H1 (cell line): ENCODE measurements at regions not wholly inside any gene's neighbourhood (a gene's known extent, or its start where the extent isn't known, plus 50 kb on each side); places are given as distances from the start of the nearest gene placed in this dataset.

Experiments used
- CHD2 ChIP-seq: IDR thresholded peaks from 2 replicates; pipeline ENCODE4 v1.6.1; 2012; ENCODE audit warnings: low read length, improper control_type of control experiment
- NRF1 ChIP-seq: IDR thresholded peaks from 2 replicates; pipeline ENCODE4 v1.6.1; 2011; ENCODE audit warnings: mild to moderate bottlenecking, low read depth, low read length, improper control_type of control experiment
- POLR2A ChIP-seq, 2 experiments: IDR thresholded peaks; 1 replicate in 1 of 2; 2 replicates in 1 of 2; pipeline ENCODE4 v1.6.1; 2011; ENCODE audit warnings: low read depth in 2 of 2, low read length in 2 of 2, mild to moderate bottlenecking in 2 of 2; ENCODE audit errors: control extremely low read depth in 1 of 2
- POLR2AphosphoS5 ChIP-seq: IDR thresholded peaks from 2 replicates; pipeline ENCODE4 v1.6.1; 2011; ENCODE audit warnings: low read depth, low read length
- TF ChIP-seq, protein P1 (sequence below), 3 experiments: IDR thresholded peaks; 1 replicate in 2 of 3; 2 replicates in 1 of 3; pipeline versions ENCODE4 v1.5.1 to v1.6.1; 2011; ENCODE audit warnings: low read length in 3 of 3, mild to moderate bottlenecking in 3 of 3, inconsistent platforms in 2 of 3, low read depth in 1 of 3, moderate library complexity in 1 of 3; ENCODE audit not compliant: insufficient read depth in 1 of 3; ENCODE audit errors: control extremely low read depth in 1 of 3

GRCh38 chr4:134754301-134755019 lies 552.9 kb upstream of the PABPC4L start:
- no peak for TF ChIP-seq POLR2AphosphoS5
- no peak for TF ChIP-seq POLR2A (IDR thresholded peaks at IDR 0.05; ENCODE audit: control extremely low read depth in 1 of 2, low read depth in 2 of 2, low read length in 2 of 2)
- no peak for TF ChIP-seq NRF1
- TF ChIP-seq, protein P1, sequence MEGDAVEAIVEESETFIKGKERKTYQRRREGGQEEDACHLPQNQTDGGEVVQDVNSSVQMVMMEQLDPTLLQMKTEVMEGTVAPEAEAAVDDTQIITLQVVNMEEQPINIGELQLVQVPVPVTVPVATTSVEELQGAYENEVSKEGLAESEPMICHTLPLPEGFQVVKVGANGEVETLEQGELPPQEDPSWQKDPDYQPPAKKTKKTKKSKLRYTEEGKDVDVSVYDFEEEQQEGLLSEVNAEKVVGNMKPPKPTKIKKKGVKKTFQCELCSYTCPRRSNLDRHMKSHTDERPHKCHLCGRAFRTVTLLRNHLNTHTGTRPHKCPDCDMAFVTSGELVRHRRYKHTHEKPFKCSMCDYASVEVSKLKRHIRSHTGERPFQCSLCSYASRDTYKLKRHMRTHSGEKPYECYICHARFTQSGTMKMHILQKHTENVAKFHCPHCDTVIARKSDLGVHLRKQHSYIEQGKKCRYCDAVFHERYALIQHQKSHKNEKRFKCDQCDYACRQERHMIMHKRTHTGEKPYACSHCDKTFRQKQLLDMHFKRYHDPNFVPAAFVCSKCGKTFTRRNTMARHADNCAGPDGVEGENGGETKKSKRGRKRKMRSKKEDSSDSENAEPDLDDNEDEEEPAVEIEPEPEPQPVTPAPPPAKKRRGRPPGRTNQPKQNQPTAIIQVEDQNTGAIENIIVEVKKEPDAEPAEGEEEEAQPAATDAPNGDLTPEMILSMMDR (IDR thresholded peaks at IDR 0.05; ENCODE audit: control extremely low read depth in 1 of 3, insufficient read depth in 1 of 3, low read depth in 1 of 3, low read length in 3 of 3) = no peak
- TF ChIP-seq CHD2 = no peak
